HepG2 (cell line): ENCODE measurements at regions not wholly inside any gene's neighbourhood (a gene's known extent, or its start where the extent isn't known, plus 50 kb on each side); places are given as distances from the start of the nearest gene placed in this dataset.

Experiments used
- ATAC-seq: fragments of 200-7000 bp; cut with Tn5 transposase; 3 replicates; pipeline ENCODE4 v1.9.1; 2020; ENCODE audit warnings: mild to moderate bottlenecking, moderate library complexity
- BruUV-seq: library from RNA; stranded (reverse); fragments of 400-500 nt; replicated peaks from 2 replicates; lab custom pipeline; 2021; lab: Mats Ljungman, UMichigan
- CTCF ChIA-PET: fragments of 300-600 bp; formaldehyde crosslinking; extraction: SDS; loops from one replicate; lab custom pipeline; 2021; ENCODE audit warnings: low total read pairs, inconsistent platforms, low intra/inter-chr PET ratio; lab: Yijun Ruan, JAX
- POLR2A ChIA-PET: fragments of 350-600 bp; sonication (Branson Sonifier 250); formaldehyde crosslinking; loops from one replicate; lab custom pipeline; 2020; ENCODE audit warnings: antibody characterized with exemption, inconsistent platforms; lab: Yijun Ruan, JAX
- DNase-seq: peaks from one replicate; pipeline ENCODE4 v3.0.0-alpha.2; 2015; ENCODE audit warnings: low spot score
- FAIRE-seq: peaks from 3 replicates; lab custom pipeline; 2011; peaks lifted over from hg19 to GRCh38; lab: Jason Lieb, UNC
- H2AFZ ChIP-seq: one replicate; pipeline ENCODE4 v1.6.1; 2011; ENCODE audit warnings: low read length, inconsistent platforms
- H3K27ac ChIP-seq: fragments of 300-600 bp; 3 replicates; pipeline ENCODE4 v1.8.0; 2011; ENCODE audit warnings: mixed run types, mild to moderate bottlenecking, mixed read lengths, low read length, inconsistent platforms; ENCODE audit not compliant: insufficient read depth; ENCODE audit errors: extremely low read length
- H3K27me3 ChIP-seq, 2 experiments: fragments of 200-600 bp in 1 of 2; 2 replicates in 1 of 2; 3 replicates in 1 of 2; pipeline versions ENCODE4 v1.6.0 to v1.8.0; 2011; ENCODE audit warnings: low read length in 2 of 2, mild to moderate bottlenecking in 2 of 2, moderate library complexity in 2 of 2, inconsistent platforms in 1 of 2; ENCODE audit not compliant: insufficient read depth in 2 of 2, control insufficient read depth in 1 of 2
- H3K36me3 ChIP-seq, 2 experiments: fragments of 200-600 bp in 1 of 2; replicated peaks in 1 of 2; 2 replicates in 1 of 2; 3 replicates in 1 of 2; pipeline versions ENCODE4 v1.5.1 to v1.8.0; 2011; ENCODE audit warnings: low read length in 2 of 2, inconsistent platforms in 1 of 2; ENCODE audit not compliant: insufficient read depth in 2 of 2, control insufficient read depth in 1 of 2
- H3K4me1 ChIP-seq: 2 replicates; pipeline ENCODE4 v1.5.1; 2012; ENCODE audit warnings: low read length, inconsistent platforms; ENCODE audit not compliant: insufficient read depth
- H3K4me2 ChIP-seq: 2 replicates; pipeline ENCODE4 v1.6.0; 2011; ENCODE audit warnings: low read depth, low read length, inconsistent platforms
- H3K4me3 ChIP-seq, 3 experiments: fragments of 200-600 bp in 1 of 3; sonication (generic), shearing (Covaris generic) in 1 of 3; replicated peaks in 1 of 3; 2 replicates each; pipeline ENCODE4 v1.5.1; 2011 to 2016; ENCODE audit warnings: low read length in 3 of 3, inconsistent platforms in 2 of 3, low read depth in 2 of 3, mild to moderate bottlenecking in 2 of 3, control low read depth in 1 of 3, mixed read lengths in 1 of 3; ENCODE audit not compliant: insufficient read depth in 1 of 3
- H3K79me2 ChIP-seq: one replicate; pipeline ENCODE4 v1.6.1; 2011; ENCODE audit warnings: low read length, inconsistent platforms; ENCODE audit not compliant: insufficient read depth
- H3K9ac ChIP-seq: 2 replicates; pipeline ENCODE4 v1.6.0; 2011; ENCODE audit warnings: mild to moderate bottlenecking, low read depth, low read length, inconsistent platforms; ENCODE audit not compliant: insufficient read depth
- H3K9me3 ChIP-seq: 2 replicates; pipeline ENCODE4 v1.5.1; 2012; ENCODE audit warnings: mild to moderate bottlenecking, low read length
- H4K20me1 ChIP-seq: 2 replicates; pipeline ENCODE4 v1.6.0; 2011; ENCODE audit warnings: inconsistent platforms, mild to moderate bottlenecking, low read length, moderate library complexity; ENCODE audit not compliant: insufficient read depth
- HHEX ChIP-seq: IDR thresholded peaks from 2 replicates; pipeline ENCODE4 v1.6.1; 2016; ENCODE audit warnings: control low read depth
- JARID2 ChIP-seq: sonication (generic); formaldehyde crosslinking; IDR thresholded peaks from 2 replicates; pipeline ENCODE4 v1.8.1; 2023; ENCODE audit warnings: missing genetic modification reagents, inconsistent platforms; ENCODE audit not compliant: insufficient replicate concordance
- KDM5B ChIP-seq: sonication (generic); formaldehyde crosslinking; IDR thresholded peaks from 2 replicates; pipeline ENCODE4 v1.4.0; 2020; ENCODE audit warnings: missing genetic modification reagents, mild to moderate bottlenecking, borderline replicate concordance
- KLF16 ChIP-seq, 2 experiments: sonication (generic) in 1 of 2; formaldehyde crosslinking in 1 of 2; IDR thresholded peaks; 2 replicates each; pipeline versions ENCODE4 v1.6.1 to v1.8.0; 2016 to 2023; ENCODE audit warnings: missing genetic modification reagents in 2 of 2, missing compliant biosample characterization in 1 of 2
- MAZ ChIP-seq, 2 experiments: sonication (generic) in 1 of 2; formaldehyde crosslinking in 1 of 2; IDR thresholded peaks; 2 replicates each; pipeline versions ENCODE4 v1.5.0 to v1.6.1; 2012 to 2020; ENCODE audit warnings: low read depth in 2 of 2, mild to moderate bottlenecking in 2 of 2, borderline replicate concordance in 1 of 2, improper control_type of control experiment in 1 of 2, low read length in 1 of 2, missing genetic modification reagents in 1 of 2, moderate library complexity in 1 of 2
- NR2F2 ChIP-seq: IDR thresholded peaks from 2 replicates; pipeline ENCODE4 v1.6.1; 2012; ENCODE audit warnings: low read depth, inconsistent platforms, borderline replicate concordance
- TP53 ChIP-seq: sonication (generic); formaldehyde crosslinking; conservative IDR thresholded peaks from 2 replicates; pipeline ENCODE4 v1.4.0; 2020; ENCODE audit warnings: missing genetic modification reagents
- WIZ ChIP-seq: sonication (generic); formaldehyde crosslinking; IDR thresholded peaks from 2 replicates; pipeline ENCODE4 v1.5.1; 2020; ENCODE audit warnings: mild to moderate bottlenecking, missing genetic modification reagents
- ZFP37 ChIP-seq: sonication (generic); formaldehyde crosslinking; IDR thresholded peaks from 2 replicates; pipeline ENCODE4 v1.4.0; 2020; ENCODE audit warnings: missing genetic modification reagents, borderline replicate concordance
- ZFP41 ChIP-seq: sonication (generic); formaldehyde crosslinking; IDR thresholded peaks from 2 replicates; pipeline ENCODE4 v1.4.0; 2020; ENCODE audit warnings: mild to moderate bottlenecking, missing genetic modification reagents, borderline replicate concordance
- ZNF253 ChIP-seq: sonication (generic); formaldehyde crosslinking; IDR thresholded peaks from 2 replicates; pipeline ENCODE4 v1.8.0; 2022; ENCODE audit warnings: mild to moderate bottlenecking, missing genetic modification reagents, borderline replicate concordance
- ZNF564 ChIP-seq: sonication (generic); formaldehyde crosslinking; IDR thresholded peaks from 2 replicates; pipeline ENCODE4 v1.8.1; 2023; ENCODE audit warnings: mild to moderate bottlenecking, missing genetic modification reagents
- ZNF570 ChIP-seq: sonication (generic); formaldehyde crosslinking; IDR thresholded peaks from 2 replicates; pipeline ENCODE4 v1.4.0; 2020; ENCODE audit warnings: mild to moderate bottlenecking, missing genetic modification reagents, borderline replicate concordance
- ZNF572 ChIP-seq: sonication (generic); formaldehyde crosslinking; IDR thresholded peaks from 2 replicates; pipeline ENCODE4 v1.5.1; 2020; ENCODE audit warnings: mild to moderate bottlenecking, missing genetic modification reagents
- ZNF788 ChIP-seq: sonication (generic); formaldehyde crosslinking; IDR thresholded peaks from 2 replicates; pipeline ENCODE4 v1.5.0; 2020; ENCODE audit warnings: mild to moderate bottlenecking, missing genetic modification reagents, borderline replicate concordance
- WGBS: methylation state at CpG from one replicate; pipeline ENCODE4 v1.1.6; 2017; ENCODE audit warnings: low lambda C conversion rate; 5-methylcytosine and 5-hydroxymethylcytosine counted together
- in situ Hi-C: cut with HindIII; loops from 2 replicates; pipeline ENCODE4 v1.10.0; 2017; ENCODE audit warnings: low pct_unique_long_range_greater_than_20kb; ENCODE audit not compliant: extremely low pct_ligation_motif_present
- intact Hi-C: fragments of 100-400 bp; cut with micrococcal nuclease; formaldehyde crosslinking; loops from one replicate; pipeline ENCODE4 v1.10.0; 2022; ENCODE audit not compliant: unreplicated experiment
- TF ChIP-seq, protein P1 (sequence below): sonication (generic); formaldehyde crosslinking; IDR thresholded peaks from 2 replicates; pipeline ENCODE4 v1.5.0; 2020; ENCODE audit warnings: missing genetic modification reagents
- TF ChIP-seq, protein P2 (sequence below): sonication (generic); formaldehyde crosslinking; IDR thresholded peaks from 2 replicates; pipeline ENCODE4 v1.4.0; 2020; ENCODE audit warnings: missing genetic modification reagents
- TF ChIP-seq, protein P3 (sequence below): sonication (generic); formaldehyde crosslinking; IDR thresholded peaks from 2 replicates; pipeline ENCODE4 v1.4.0; 2020; ENCODE audit warnings: missing genetic modification reagents

DNA sequence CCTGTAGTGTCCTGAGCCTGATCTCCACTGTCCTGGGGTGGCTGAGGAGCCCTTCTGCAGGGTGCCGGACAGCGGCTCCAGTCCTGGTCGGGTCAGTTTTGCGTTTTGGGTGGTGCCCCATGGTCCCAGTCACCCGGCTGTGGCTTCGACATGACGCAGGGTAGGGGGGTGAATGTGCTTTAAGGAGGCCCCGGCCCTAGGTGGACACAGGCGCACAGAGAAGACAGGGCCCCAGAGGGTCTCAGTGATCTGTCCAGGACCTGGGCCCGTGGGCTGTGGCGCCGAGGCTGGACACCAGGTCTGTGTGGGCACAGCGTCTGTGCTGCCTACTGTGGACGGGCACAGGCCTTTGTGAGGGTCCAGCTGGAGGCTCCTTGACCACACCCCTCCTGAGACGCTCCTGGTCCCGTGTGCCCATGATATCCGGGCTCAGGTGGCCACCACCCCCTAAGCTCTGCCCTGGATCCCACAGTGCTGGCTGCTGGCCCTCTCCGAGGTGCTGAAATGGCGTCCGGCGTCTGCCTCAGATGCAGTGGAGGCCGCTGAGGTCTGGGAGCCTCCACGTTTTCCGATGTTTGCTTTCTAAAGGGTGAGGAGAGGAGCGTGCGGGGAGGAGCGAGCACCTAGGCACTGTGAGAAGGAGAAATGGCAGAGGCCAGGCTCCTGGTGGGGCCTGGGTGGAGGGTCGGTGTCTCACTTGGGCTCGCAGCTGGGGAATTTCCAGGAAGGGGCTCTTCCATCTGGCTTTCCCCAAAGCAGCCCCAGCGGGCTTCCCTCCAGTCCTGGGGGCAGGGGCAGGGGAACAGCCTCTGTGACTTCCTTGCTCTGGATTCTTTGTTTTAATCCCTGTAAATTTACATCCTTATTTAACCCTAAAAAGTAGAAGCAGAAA is 56.1 kb upstream of the ACSF3 start:
- ChIA-PET POLR2A (no interaction called here), CTCF (no interaction called here)
- Histone ChIP-seq H4K20me1 (peaks cover 11% of the 10 kb centered on the region; the same call in 1 of the 2 replicates), H3K9ac (no peak overlapping the region), H3K27ac (no peak overlapping the region), H3K4me2 (no peak overlapping the region), H3K27me3 (peaks cover 27 to 90% of the 10 kb centered on the region in 2 experiments), H2AFZ (no peak overlapping the region), H3K79me2 (no peaks in the 10 kb centered on the region), H3K9me3 (no peaks in the 10 kb centered on the region), H3K36me3 (no peaks in the 10 kb centered on the region), H3K4me1 (no peaks in the 10 kb centered on the region), H3K4me3 (no peak overlapping the region)
- in situ Hi-C loops (no loop called here), intact Hi-C loops (no loop called here)
- FAIRE-seq (no peak), ATAC-seq (peak; percentile 69), DNase-seq (no peak)
- no TSS peak for BruUV-seq
- 15% methylated on average over 20 of the region's 30 CpGs for WGBS
- no peak for TF ChIP-seq HHEX (CRISPR knock-in tag)
- TF ChIP-seq ZFP41 (CRISPR knock-in tag), result no peak
- no peak for TF ChIP-seq ZNF572 (CRISPR knock-in tag)
- TF ChIP-seq, protein P1, sequence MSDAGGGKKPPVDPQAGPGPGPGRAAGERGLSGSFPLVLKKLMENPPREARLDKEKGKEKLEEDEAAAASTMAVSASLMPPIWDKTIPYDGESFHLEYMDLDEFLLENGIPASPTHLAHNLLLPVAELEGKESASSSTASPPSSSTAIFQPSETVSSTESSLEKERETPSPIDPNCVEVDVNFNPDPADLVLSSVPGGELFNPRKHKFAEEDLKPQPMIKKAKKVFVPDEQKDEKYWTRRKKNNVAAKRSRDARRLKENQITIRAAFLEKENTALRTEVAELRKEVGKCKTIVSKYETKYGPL (CRISPR knock-in tag), result peak; percentile 44; the same call in 1 of the 2 replicates
- no peak for TF ChIP-seq WIZ (CRISPR knock-in tag)
- TF ChIP-seq, protein P2, sequence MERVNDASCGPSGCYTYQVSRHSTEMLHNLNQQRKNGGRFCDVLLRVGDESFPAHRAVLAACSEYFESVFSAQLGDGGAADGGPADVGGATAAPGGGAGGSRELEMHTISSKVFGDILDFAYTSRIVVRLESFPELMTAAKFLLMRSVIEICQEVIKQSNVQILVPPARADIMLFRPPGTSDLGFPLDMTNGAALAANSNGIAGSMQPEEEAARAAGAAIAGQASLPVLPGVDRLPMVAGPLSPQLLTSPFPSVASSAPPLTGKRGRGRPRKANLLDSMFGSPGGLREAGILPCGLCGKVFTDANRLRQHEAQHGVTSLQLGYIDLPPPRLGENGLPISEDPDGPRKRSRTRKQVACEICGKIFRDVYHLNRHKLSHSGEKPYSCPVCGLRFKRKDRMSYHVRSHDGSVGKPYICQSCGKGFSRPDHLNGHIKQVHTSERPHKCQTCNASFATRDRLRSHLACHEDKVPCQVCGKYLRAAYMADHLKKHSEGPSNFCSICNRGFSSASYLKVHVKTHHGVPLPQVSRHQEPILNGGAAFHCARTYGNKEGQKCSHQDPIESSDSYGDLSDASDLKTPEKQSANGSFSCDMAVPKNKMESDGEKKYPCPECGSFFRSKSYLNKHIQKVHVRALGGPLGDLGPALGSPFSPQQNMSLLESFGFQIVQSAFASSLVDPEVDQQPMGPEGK (CRISPR knock-in tag), result no peak
- TF ChIP-seq ZNF253 (CRISPR knock-in tag), result no peak
- TF ChIP-seq ZNF564, result no peak
- TF ChIP-seq ZFP37 (CRISPR knock-in tag), result peak; percentile 65; the same call in 1 of the 2 replicates
- TF ChIP-seq, protein P3, sequence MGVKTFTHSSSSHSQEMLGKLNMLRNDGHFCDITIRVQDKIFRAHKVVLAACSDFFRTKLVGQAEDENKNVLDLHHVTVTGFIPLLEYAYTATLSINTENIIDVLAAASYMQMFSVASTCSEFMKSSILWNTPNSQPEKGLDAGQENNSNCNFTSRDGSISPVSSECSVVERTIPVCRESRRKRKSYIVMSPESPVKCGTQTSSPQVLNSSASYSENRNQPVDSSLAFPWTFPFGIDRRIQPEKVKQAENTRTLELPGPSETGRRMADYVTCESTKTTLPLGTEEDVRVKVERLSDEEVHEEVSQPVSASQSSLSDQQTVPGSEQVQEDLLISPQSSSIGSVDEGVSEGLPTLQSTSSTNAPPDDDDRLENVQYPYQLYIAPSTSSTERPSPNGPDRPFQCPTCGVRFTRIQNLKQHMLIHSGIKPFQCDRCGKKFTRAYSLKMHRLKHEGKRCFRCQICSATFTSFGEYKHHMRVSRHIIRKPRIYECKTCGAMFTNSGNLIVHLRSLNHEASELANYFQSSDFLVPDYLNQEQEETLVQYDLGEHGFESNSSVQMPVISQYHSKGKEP, result no peak
- TF ChIP-seq TP53 (CRISPR knock-in tag), result 0 out of 2 replicates have a peak, but pooled peaks have one; percentile 23
- no peak for TF ChIP-seq MAZ (IDR thresholded peaks at IDR 0.05; ENCODE audit: borderline replicate concordance, low read depth, low read length)
- TF ChIP-seq MAZ (CRISPR knock-in tag; IDR thresholded peaks at IDR 0.05; ENCODE audit: low read depth), result no peak
- peak; percentile 49; the same call in 1 of the 2 replicates for TF ChIP-seq KDM5B (CRISPR knock-in tag)
- TF ChIP-seq ZNF570 (CRISPR knock-in tag), result no peak
- peak in 1 of 2 experiments; percentile 40; a peak in 1 of 4 replicates for TF ChIP-seq KLF16 (CRISPR knock-in tag; IDR thresholded peaks at IDR 0.05)
- no peak for TF ChIP-seq JARID2 (CRISPR knock-in tag)
- no peak for TF ChIP-seq NR2F2
- TF ChIP-seq ZNF788, result no peak
